Activated CD4-positive, alpha-beta memory T cell treated with anti-CD3 and anti-CD28 coated beads for 36 hours (primary cell): ENCODE measurements at regions not wholly inside any gene's neighbourhood (a gene's known extent, or its start where the extent isn't known, plus 50 kb on each side); places are given as distances from the start of the nearest gene placed in this dataset.

Source experiments
- CTCF ChIA-PET: fragments of 350-600 bp; sonication (Branson Sonifier 250); formaldehyde crosslinking; loops from one replicate; lab custom pipeline; 2021; ENCODE audit warnings: antibody characterized with exemption, inconsistent platforms; lab: Charles Lee
- POLR2A ChIA-PET: fragments of 350-600 bp; sonication (Branson Sonifier 250); formaldehyde crosslinking; loops from one replicate; lab custom pipeline; 2021; ENCODE audit warnings: antibody characterized with exemption; lab: Charles Lee
- DNase-seq: peaks from one replicate; pipeline ENCODE4 v3.0.0-alpha.2; 2020
- H3K27ac Mint-ChIP-seq: one replicate; pipeline ENCODE4 v1.8.0; 2021; ENCODE audit warnings: mixed read lengths
- H3K27me3 Mint-ChIP-seq: one replicate; pipeline ENCODE4 v1.8.0; 2021; ENCODE audit warnings: mixed read lengths
- H3K36me3 Mint-ChIP-seq: one replicate; pipeline ENCODE4 v1.8.0; 2021; ENCODE audit warnings: mixed read lengths
- H3K4me1 Mint-ChIP-seq: one replicate; pipeline ENCODE4 v1.8.0; 2021; ENCODE audit warnings: low read depth, mixed read lengths
- H3K4me3 Mint-ChIP-seq: one replicate; pipeline ENCODE4 v1.8.0; 2021; ENCODE audit warnings: mild to moderate bottlenecking, mixed read lengths
- H3K9me3 Mint-ChIP-seq: one replicate; pipeline ENCODE4 v1.8.0; 2021; ENCODE audit warnings: mixed read lengths
- intact Hi-C: fragments of 100-400 bp; cut with micrococcal nuclease; formaldehyde crosslinking; loops from one replicate; pipeline ENCODE4 v1.15.1; 2023

- ChIA-PET CTCF (no interaction called here), POLR2A (no interaction called here)
- Mint-ChIP-seq H3K4me3 (no peak overlapping the region), H3K27me3 (no peaks in the 10 kb centered on the region), H3K27ac (no peak overlapping the region), H3K36me3 (no peaks in the 10 kb centered on the region), H3K9me3 (no peaks in the 10 kb centered on the region), H3K4me1 (no peaks in the 10 kb centered on the region)
- DNase-seq = no peak
- intact Hi-C loops = no loop called here
Observed at GRCh38 chr2:17262854-17263569, 255.2 kb downstream of the RAD51AP2 start.

GRCh38 chr2:17259613-17260012 is 258.6 kb downstream of the RAD51AP2 start:
- intact Hi-C loops = no loop called here
- POLR2A ChIA-PET = no interaction called here
- no peaks in the 10 kb centered on the region for H3K27me3 Mint-ChIP-seq

GRCh38 chr2:17258861-17259260 is 259.4 kb downstream of the RAD51AP2 start:
- ChIA-PET POLR2A (no interaction called here), CTCF (no interaction called here)
- DNase-seq = no peak
- H3K27me3 Mint-ChIP-seq = no peaks in the 10 kb centered on the region
- no peak overlapping the region for H3K4me3 Mint-ChIP-seq
- intact Hi-C loops = no loop called here
- no peaks in the 10 kb centered on the region for H3K9me3 Mint-ChIP-seq
- no peak overlapping the region for H3K27ac Mint-ChIP-seq
- H3K36me3 Mint-ChIP-seq = no peaks in the 10 kb centered on the region
- H3K4me1 Mint-ChIP-seq = no peaks in the 10 kb centered on the region

More at GRCh38 chr2:17259613-17260012, 258.6 kb downstream of the RAD51AP2 start:
- no peaks in the 10 kb centered on the region for H3K9me3 Mint-ChIP-seq
- no peaks in the 10 kb centered on the region for H3K36me3 Mint-ChIP-seq
- H3K4me3 Mint-ChIP-seq = no peak overlapping the region
- no peak overlapping the region for H3K27ac Mint-ChIP-seq
- DNase-seq = no peak
- CTCF ChIA-PET = no interaction called here
- H3K4me1 Mint-ChIP-seq = no peaks in the 10 kb centered on the region

- no peak overlapping the region for H3K4me3 Mint-ChIP-seq
- H3K27me3 Mint-ChIP-seq = no peaks in the 10 kb centered on the region
- ChIA-PET CTCF (no interaction called here), POLR2A (no interaction called here)
- H3K4me1 Mint-ChIP-seq = no peaks in the 10 kb centered on the region
- intact Hi-C loops = no loop called here
- no peaks in the 10 kb centered on the region for H3K9me3 Mint-ChIP-seq
- DNase-seq = no peak
- H3K36me3 Mint-ChIP-seq = no peaks in the 10 kb centered on the region
- H3K27ac Mint-ChIP-seq = no peak overlapping the region
Observed at GRCh38 chr2:17257189-17257909, 260.9 kb downstream of the RAD51AP2 start.

- no peak overlapping the region for H3K4me3 Mint-ChIP-seq
- no peak for DNase-seq
- no peaks in the 10 kb centered on the region for H3K4me1 Mint-ChIP-seq
- POLR2A ChIA-PET = no interaction called here
- peaks cover 1% of the 10 kb centered on the region for H3K36me3 Mint-ChIP-seq
- no peak overlapping the region for H3K27ac Mint-ChIP-seq
- peaks cover 2% of the 10 kb centered on the region for H3K9me3 Mint-ChIP-seq
- intact Hi-C loops = no loop called here
- CTCF ChIA-PET = no interaction called here
- H3K27me3 Mint-ChIP-seq = no peaks in the 10 kb centered on the region
Observed at GRCh38 chr2:17255071-17255470, 263.2 kb downstream of the RAD51AP2 start.

GRCh38 chr2:17254421-17254820 is 263.8 kb downstream of the RAD51AP2 start:
- ChIA-PET POLR2A (no interaction called here), CTCF (no interaction called here)
- Mint-ChIP-seq H3K4me1 (no peaks in the 10 kb centered on the region), H3K9me3 (peaks cover 2% of the 10 kb centered on the region), H3K27me3 (no peaks in the 10 kb centered on the region), H3K27ac (no peak overlapping the region), H3K4me3 (no peak overlapping the region), H3K36me3 (peaks cover 1% of the 10 kb centered on the region)
- intact Hi-C loops = no loop called here
- DNase-seq = no peak

- CTCF ChIA-PET = no interaction called here
- H3K36me3 Mint-ChIP-seq = peaks cover 1% of the 10 kb centered on the region
- no peak for DNase-seq
Observed at GRCh38 chr2:17252258-17252657, 266.0 kb downstream of the RAD51AP2 start.

GRCh38 chr2:17251171-17251570 is 267.1 kb downstream of the RAD51AP2 start:
- peaks cover 2% of the 10 kb centered on the region for H3K9me3 Mint-ChIP-seq
- ChIA-PET CTCF (no interaction called here), POLR2A (no interaction called here)
- H3K27ac Mint-ChIP-seq = no peak overlapping the region
- peaks cover 1% of the 10 kb centered on the region for H3K36me3 Mint-ChIP-seq
- intact Hi-C loops = no loop called here
- H3K4me1 Mint-ChIP-seq = no peaks in the 10 kb centered on the region
- no peak overlapping the region for H3K4me3 Mint-ChIP-seq
- no peaks in the 10 kb centered on the region for H3K27me3 Mint-ChIP-seq
- DNase-seq = no peak

More at GRCh38 chr2:17252258-17252657, 266.0 kb downstream of the RAD51AP2 start:
- H3K27me3 Mint-ChIP-seq = no peaks in the 10 kb centered on the region
- intact Hi-C loops = no loop called here
- H3K4me1 Mint-ChIP-seq = no peaks in the 10 kb centered on the region
- POLR2A ChIA-PET = no interaction called here
- no peak overlapping the region for H3K27ac Mint-ChIP-seq
- H3K4me3 Mint-ChIP-seq = no peak overlapping the region
- H3K9me3 Mint-ChIP-seq = peaks cover 2% of the 10 kb centered on the region

GRCh38 chr2:17249249-17249648 is 269.0 kb downstream of the RAD51AP2 start:
- H3K4me1 Mint-ChIP-seq = no peaks in the 10 kb centered on the region
- no peaks in the 10 kb centered on the region for H3K27me3 Mint-ChIP-seq
- H3K9me3 Mint-ChIP-seq = peaks cover 2% of the 10 kb centered on the region

GRCh38 chr2:17245906-17246305 is 272.3 kb downstream of the RAD51AP2 start:
- ChIA-PET POLR2A (no interaction called here), CTCF (no interaction called here)
- no peaks in the 10 kb centered on the region for H3K27me3 Mint-ChIP-seq
- no peaks in the 10 kb centered on the region for H3K36me3 Mint-ChIP-seq
- no peak for DNase-seq
- intact Hi-C loops = no loop called here
- H3K9me3 Mint-ChIP-seq = peaks cover 6% of the 10 kb centered on the region
- no peak overlapping the region for H3K4me3 Mint-ChIP-seq
- no peak overlapping the region for H3K27ac Mint-ChIP-seq
- H3K4me1 Mint-ChIP-seq = no peaks in the 10 kb centered on the region

More at GRCh38 chr2:17249249-17249648, 269.0 kb downstream of the RAD51AP2 start:
- peaks cover 1% of the 10 kb centered on the region for H3K36me3 Mint-ChIP-seq
- H3K4me3 Mint-ChIP-seq = no peak overlapping the region
- ChIA-PET POLR2A (no interaction called here), CTCF (no interaction called here)
- no peak for DNase-seq
- intact Hi-C loops = no loop called here
- no peak overlapping the region for H3K27ac Mint-ChIP-seq

- no peaks in the 10 kb centered on the region for H3K27me3 Mint-ChIP-seq
- ChIA-PET CTCF (no interaction called here), POLR2A (no interaction called here)
- no peaks in the 10 kb centered on the region for H3K4me1 Mint-ChIP-seq
- peaks cover 6% of the 10 kb centered on the region for H3K9me3 Mint-ChIP-seq
- H3K4me3 Mint-ChIP-seq = no peak overlapping the region
- no peak overlapping the region for H3K27ac Mint-ChIP-seq
- H3K36me3 Mint-ChIP-seq = no peaks in the 10 kb centered on the region
- no peak for DNase-seq
- intact Hi-C loops = no loop called here
Observed at GRCh38 chr2:17242813-17243485, 275.3 kb downstream of the RAD51AP2 start.

GRCh38 chr2:17239550-17239949 is 278.7 kb downstream of the RAD51AP2 start:
- Mint-ChIP-seq H3K4me1 (no peaks in the 10 kb centered on the region), H3K27me3 (no peaks in the 10 kb centered on the region), H3K4me3 (no peak overlapping the region), H3K9me3 (peaks cover 7% of the 10 kb centered on the region), H3K27ac (no peak overlapping the region), H3K36me3 (no peaks in the 10 kb centered on the region)
- no peak for DNase-seq
- intact Hi-C loops = no loop called here
- CTCF ChIA-PET = no interaction called here
- POLR2A ChIA-PET = no interaction called here
